PC-3 (cell line): ENCODE measurements at regions not wholly inside any gene's neighbourhood (a gene's known extent, or its start where the extent isn't known, plus 50 kb on each side); places are given as distances from the start of the nearest gene placed in this dataset.

ENCODE experiments used
- ATAC-seq: fragments of 200-7000 bp; cut with Tn5 transposase; 2 replicates; pipeline ENCODE4 v1.9.1; 2020; ENCODE audit warnings: mild to moderate bottlenecking, moderate library complexity
- BruUV-seq: library from RNA; stranded (reverse); fragments of 400-500 nt; replicated peaks from 2 replicates; lab custom pipeline; 2021; lab: Mats Ljungman, UMichigan
- CTCF ChIA-PET: fragments of 300-600 bp; sonication (Branson Sonifier 250); formaldehyde crosslinking; loops from one replicate; lab custom pipeline; 2022; ENCODE audit warnings: antibody characterized with exemption; lab: Charles Lee
- POLR2A ChIA-PET: fragments of 300-600 bp; sonication (Branson Sonifier 250); formaldehyde crosslinking; loops from one replicate; lab custom pipeline; 2022; ENCODE audit warnings: antibody characterized with exemption; ENCODE audit not compliant: unreplicated experiment; lab: Charles Lee
- DNase-seq: peaks from one replicate; pipeline ENCODE4 v3.0.0-alpha.2; 2015
- H2AFZ ChIP-seq: fragments of 300-600 bp; sonication (generic); 2 replicates; pipeline ENCODE4 v1.6.0; 2016; ENCODE audit warnings: antibody characterized with exemption, low read length
- H3F3A ChIP-seq: fragments of 300-600 bp; sonication (generic); one replicate; pipeline ENCODE4 v1.6.0; 2017; ENCODE audit warnings: antibody characterized with exemption, low read length, control low read depth, mild to moderate bottlenecking; ENCODE audit not compliant: unreplicated experiment
- H3K27ac ChIP-seq: fragments of 300-600 bp; sonication (generic); 2 replicates; pipeline ENCODE4 v1.5.1; 2016; ENCODE audit warnings: mild to moderate bottlenecking, low read length
- H3K27me3 ChIP-seq: fragments of 300-600 bp; sonication (generic); 2 replicates; pipeline ENCODE4 v1.6.1; 2016; ENCODE audit warnings: low read length, mixed read lengths
- H3K36me3 ChIP-seq: fragments of 300-600 bp; sonication (generic); 2 replicates; pipeline ENCODE4 v1.6.1; 2016; ENCODE audit warnings: low read depth, mixed run types, low read length, mixed read lengths
- H3K4me1 ChIP-seq: fragments of 300-600 bp; sonication (generic); 2 replicates; pipeline ENCODE4 v1.5.1; 2016; ENCODE audit warnings: low read length; ENCODE audit not compliant: insufficient read depth
- H3K4me2 ChIP-seq: fragments of 300-600 bp; sonication (generic); 2 replicates; pipeline ENCODE4 v1.6.0; 2016; ENCODE audit warnings: low read length
- H3K4me3 ChIP-seq: fragments of 300-600 bp; sonication (generic); 2 replicates; pipeline ENCODE4 v1.5.1; 2016; ENCODE audit warnings: mild to moderate bottlenecking, low read length, mixed read lengths
- H3K79me2 ChIP-seq: fragments of 300-600 bp; sonication (generic); 2 replicates; pipeline ENCODE4 v1.6.1; 2017; ENCODE audit warnings: low read length, mixed read lengths
- H3K9ac ChIP-seq: fragments of 300-600 bp; sonication (generic); 2 replicates; pipeline ENCODE4 v1.6.0; 2016; ENCODE audit warnings: mild to moderate bottlenecking, low read length
- H3K9me2 ChIP-seq: fragments of 300-600 bp; sonication (generic); replicated peaks from 2 replicates; pipeline ENCODE4 v1.6.1; 2016; ENCODE audit warnings: mixed run types, low read length, mixed read lengths
- H3K9me3 ChIP-seq: fragments of 300-600 bp; sonication (generic); 2 replicates; pipeline ENCODE4 v1.6.1; 2016; ENCODE audit warnings: low read length, mixed read lengths
- H4K20me1 ChIP-seq: fragments of 300-600 bp; sonication (generic); 2 replicates; pipeline ENCODE4 v1.6.1; 2016; ENCODE audit warnings: low read length, mixed read lengths
- EZH2 ChIP-seq: fragments of 300-600 bp; sonication (generic); IDR thresholded peaks from one replicate; pipeline ENCODE4 v1.6.1; 2017; ENCODE audit warnings: antibody characterized with exemption, mild to moderate bottlenecking, low read length; ENCODE audit not compliant: unreplicated experiment
- EZH2phosphoT487 ChIP-seq: fragments of 300-600 bp; sonication (generic); IDR thresholded peaks from 2 replicates; pipeline ENCODE4 v1.6.1; 2018; ENCODE audit warnings: mild to moderate bottlenecking, antibody characterized with exemption, low read length, borderline replicate concordance
- intact Hi-C: fragments of 100-400 bp; cut with micrococcal nuclease; formaldehyde crosslinking; loops from 2 replicates; pipeline ENCODE4 v1.9.0; 2023
- TF ChIP-seq, protein P1 (sequence below): fragments of 300-600 bp; sonication (generic); conservative IDR thresholded peaks from 2 replicates; pipeline ENCODE4 v1.5.1; 2017; ENCODE audit warnings: antibody characterized with exemption, low read depth, mild to moderate bottlenecking, low read length

DNA sequence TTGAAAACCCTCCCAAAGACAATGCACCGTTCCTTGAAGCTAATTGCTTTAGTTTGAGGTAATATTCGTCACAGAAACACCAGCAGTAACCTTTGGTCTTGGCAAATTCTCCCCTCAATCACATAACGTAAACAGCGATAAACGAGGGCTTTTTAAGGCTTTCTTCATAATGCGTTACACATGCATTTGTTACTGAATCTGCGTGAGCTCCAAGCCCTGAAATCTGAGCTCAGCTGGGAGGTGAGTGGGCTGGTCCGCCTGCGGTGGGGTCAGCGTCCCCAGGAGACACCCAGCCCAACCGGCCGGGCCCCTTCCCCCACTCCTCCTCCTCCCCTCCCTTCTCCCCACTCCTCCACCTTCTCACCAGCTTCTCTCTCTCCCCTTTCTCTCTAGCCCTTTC is 91.1 kb downstream of the BARX1 start:
- Histone ChIP-seq H3K79me2 (no peaks in the 10 kb centered on the region), H3K9me2 (no peaks in the 10 kb centered on the region), H3K4me3 (no peak overlapping the region), H3K36me3 (no peaks in the 10 kb centered on the region), H3K27me3 (peaks cover 12% of the 10 kb centered on the region), H3K4me1 (no peaks in the 10 kb centered on the region), H3K27ac (no peak overlapping the region), H2AFZ (no peak overlapping the region), H3K4me2 (no peak overlapping the region), H3K9me3 (no peaks in the 10 kb centered on the region), H4K20me1 (no peaks in the 10 kb centered on the region), H3F3A (no peaks in the 10 kb centered on the region), H3K9ac (no peak overlapping the region)
- ChIA-PET POLR2A (no interaction called here), CTCF (no interaction called here)
- intact Hi-C loops = no loop called here
- DNase-seq (no peak), ATAC-seq (no peak)
- BruUV-seq = no TSS peak
- TF ChIP-seq, protein P1, sequence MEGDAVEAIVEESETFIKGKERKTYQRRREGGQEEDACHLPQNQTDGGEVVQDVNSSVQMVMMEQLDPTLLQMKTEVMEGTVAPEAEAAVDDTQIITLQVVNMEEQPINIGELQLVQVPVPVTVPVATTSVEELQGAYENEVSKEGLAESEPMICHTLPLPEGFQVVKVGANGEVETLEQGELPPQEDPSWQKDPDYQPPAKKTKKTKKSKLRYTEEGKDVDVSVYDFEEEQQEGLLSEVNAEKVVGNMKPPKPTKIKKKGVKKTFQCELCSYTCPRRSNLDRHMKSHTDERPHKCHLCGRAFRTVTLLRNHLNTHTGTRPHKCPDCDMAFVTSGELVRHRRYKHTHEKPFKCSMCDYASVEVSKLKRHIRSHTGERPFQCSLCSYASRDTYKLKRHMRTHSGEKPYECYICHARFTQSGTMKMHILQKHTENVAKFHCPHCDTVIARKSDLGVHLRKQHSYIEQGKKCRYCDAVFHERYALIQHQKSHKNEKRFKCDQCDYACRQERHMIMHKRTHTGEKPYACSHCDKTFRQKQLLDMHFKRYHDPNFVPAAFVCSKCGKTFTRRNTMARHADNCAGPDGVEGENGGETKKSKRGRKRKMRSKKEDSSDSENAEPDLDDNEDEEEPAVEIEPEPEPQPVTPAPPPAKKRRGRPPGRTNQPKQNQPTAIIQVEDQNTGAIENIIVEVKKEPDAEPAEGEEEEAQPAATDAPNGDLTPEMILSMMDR = no peak
- TF ChIP-seq EZH2 (no peak), EZH2phosphoT487 (no peak)

DNA sequence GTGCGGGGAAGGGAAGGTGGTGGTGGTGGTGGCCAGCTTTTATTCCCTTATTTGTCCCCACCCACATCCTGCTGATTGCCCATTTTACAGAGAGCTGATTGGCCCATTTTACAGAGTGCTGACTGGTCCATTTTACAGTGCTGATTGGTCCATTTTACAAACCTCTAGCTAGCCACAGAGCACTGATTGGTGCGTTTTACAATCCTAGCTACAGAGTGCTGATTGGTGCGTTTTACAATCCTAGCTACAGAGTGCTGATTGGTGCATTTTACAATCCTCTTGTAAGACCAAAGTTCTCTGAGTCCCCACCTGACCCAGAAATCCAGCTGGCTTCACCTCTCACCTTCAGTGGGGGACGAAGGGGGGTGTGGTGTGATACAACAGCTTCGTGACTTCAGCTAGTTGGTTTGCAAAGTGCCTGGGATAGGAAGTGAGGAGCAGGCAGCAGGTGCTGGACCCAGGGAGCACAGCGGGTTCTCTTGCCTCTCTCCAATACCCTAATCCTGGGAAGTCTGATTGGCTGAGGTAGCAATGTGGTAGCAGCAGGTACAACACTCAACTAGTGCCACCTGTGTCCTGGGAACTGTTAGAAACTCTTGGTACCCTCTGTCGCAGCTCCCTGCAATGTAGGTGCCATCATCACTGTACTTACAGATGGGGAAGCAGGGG is 92.1 kb downstream of the BARX1 start:
- CTCF ChIA-PET = no interaction called here
- no TSS peak for BruUV-seq

More for the DNA sequence above, 92.1 kb downstream of the BARX1 start:
- Histone ChIP-seq H3K79me2 (no peaks in the 10 kb centered on the region), H4K20me1 (no peaks in the 10 kb centered on the region), H3K9me3 (no peaks in the 10 kb centered on the region), H2AFZ (no peak overlapping the region), H3K4me3 (no peak overlapping the region), H3K4me1 (no peaks in the 10 kb centered on the region), H3K27ac (no peak overlapping the region), H3K27me3 (peaks cover 9% of the 10 kb centered on the region), H3F3A (no peaks in the 10 kb centered on the region), H3K9me2 (no peaks in the 10 kb centered on the region), H3K9ac (no peak overlapping the region), H3K4me2 (no peak overlapping the region), H3K36me3 (no peaks in the 10 kb centered on the region)
- DNase-seq (no peak), ATAC-seq (no peak)
- POLR2A ChIA-PET = no interaction called here
- intact Hi-C loops = no loop called here
- TF ChIP-seq EZH2phosphoT487 (no peak), EZH2 (no peak)
- TF ChIP-seq, protein P1 = no peak
